Testis (tissue), 2 donors: ENCODE measurements at regions not wholly inside any gene's neighbourhood (a gene's known extent, or its start where the extent isn't known, plus 50 kb on each side); places are given as distances from the start of the nearest gene placed in this dataset.

Experiments used
- CTCF ChIP-seq, 3 experiments: fragments of 450-650 bp in 2 of 3; fragments of 200-600 bp in 1 of 3; sonication (generic) in 1 of 3; IDR thresholded peaks; one replicate each; pipeline ENCODE4 v1.5.1; 2016 to 2019; ENCODE audit warnings: antibody characterized with exemption in 3 of 3, mild to moderate bottlenecking in 2 of 3, moderate library complexity in 1 of 3
- POLR2A ChIP-seq: fragments of 450-650 bp; IDR thresholded peaks from one replicate; pipeline ENCODE4 v1.6.1; 2017; ENCODE audit warnings: antibody characterized with exemption, mild to moderate bottlenecking, moderate library complexity

GRCh38 chr5:75963554-75963953 lies 119.6 kb upstream of the SV2C start:
- TF ChIP-seq CTCF (IDR thresholded peaks at IDR 0.05): no peak
- no peak for TF ChIP-seq POLR2A
